CD14-positive monocyte (primary cell): ENCODE measurements at regions not wholly inside any gene's neighbourhood (a gene's known extent, or its start where the extent isn't known, plus 50 kb on each side); places are given as distances from the start of the nearest gene placed in this dataset.
A peak's percentile ranks its signal among the peaks of the same experiment; 100 is the strongest.

Experiments used
- DNase-seq, 3 donors: peaks; one replicate each; pipeline ENCODE4 v3.0.0-alpha.2; 2011 to 2022
- H2AFZ ChIP-seq: 2 replicates; pipeline ENCODE4 v1.6.0; 2012; ENCODE audit warnings: mild to moderate bottlenecking, low read depth, low read length, inconsistent platforms; ENCODE audit not compliant: insufficient read depth, poor library complexity, severe bottlenecking
- H3K27ac ChIP-seq, 2 donors: 1 replicate in 1 of 2; 2 replicates in 1 of 2; pipeline ENCODE4 v1.5.1; 2012 to 2013; ENCODE audit warnings: low read length in 2 of 2, control low read depth in 1 of 2, inconsistent platforms in 1 of 2, low read depth in 1 of 2, mild to moderate bottlenecking in 1 of 2
- H3K27me3 ChIP-seq, 2 donors: one replicate each; pipeline versions ENCODE4 v1.6.0 to v1.6.1; 2011 to 2013; ENCODE audit warnings: low read length in 2 of 2; ENCODE audit not compliant: control insufficient read depth in 2 of 2, insufficient read depth in 2 of 2
- H3K36me3 ChIP-seq, 2 donors: replicated peaks in 1 of 2; 1 replicate in 1 of 2; 2 replicates in 1 of 2; pipeline versions ENCODE4 v1.5.1 to v1.6.1; 2012 to 2013; ENCODE audit warnings: low read length in 2 of 2, control low read depth in 1 of 2, inconsistent platforms in 1 of 2, mild to moderate bottlenecking in 1 of 2; ENCODE audit not compliant: insufficient read depth in 2 of 2, control insufficient read depth in 1 of 2
- H3K4me1 ChIP-seq, 2 donors: 1 replicate in 1 of 2; 2 replicates in 1 of 2; pipeline versions ENCODE4 v1.5.1 to v1.6.1; 2012 to 2013; ENCODE audit warnings: low read length in 2 of 2, control low read depth in 1 of 2, inconsistent platforms in 1 of 2, mild to moderate bottlenecking in 1 of 2, moderate library complexity in 1 of 2; ENCODE audit not compliant: insufficient read depth in 2 of 2, control insufficient read depth in 1 of 2
- H3K4me2 ChIP-seq: replicated peaks from 2 replicates; pipeline ENCODE3; 2012; ENCODE audit warnings: low read length, moderate library complexity, mild to moderate bottlenecking; ENCODE audit not compliant: poor library complexity, severe bottlenecking; ENCODE audit errors: extremely low read depth
- H3K4me3 ChIP-seq, 3 experiments: fragments of 200-600 bp in 1 of 3; sonication (generic) in 1 of 3; replicated peaks in 1 of 3; 1 replicate in 2 of 3; 2 replicates in 1 of 3; pipeline ENCODE4 v1.5.1; 2011 to 2013; ENCODE audit warnings: low read length in 3 of 3, mild to moderate bottlenecking in 3 of 3, control low read depth in 2 of 3, low read depth in 2 of 3, inconsistent platforms in 1 of 3, moderate library complexity in 1 of 3
- H3K79me2 ChIP-seq: 2 replicates; pipeline ENCODE4 v1.6.0; 2012; ENCODE audit warnings: mild to moderate bottlenecking, control low read depth, inconsistent platforms, low read length, moderate library complexity; ENCODE audit not compliant: insufficient read depth
- H3K9ac ChIP-seq: 2 replicates; pipeline ENCODE4 v1.6.0; 2017; ENCODE audit warnings: low read length, mild to moderate bottlenecking; ENCODE audit not compliant: insufficient read depth, poor library complexity, severe bottlenecking
- H3K9me3 ChIP-seq, 2 donors: replicated peaks in 1 of 2; 1 replicate in 1 of 2; 2 replicates in 1 of 2; pipeline versions ENCODE4 v1.5.1 to v1.6.1; 2012 to 2013; ENCODE audit warnings: low read length in 2 of 2, control low read depth in 1 of 2; ENCODE audit not compliant: control insufficient read depth in 1 of 2, insufficient read depth in 1 of 2
- H4K20me1 ChIP-seq: 2 replicates; pipeline ENCODE4 v1.6.0; 2012; ENCODE audit warnings: mild to moderate bottlenecking, low read length, control low read depth, moderate library complexity; ENCODE audit not compliant: insufficient read depth
- H3K27ac Mint-ChIP-seq, 7 donors: one replicate each; pipeline ENCODE4 v1.8.0; 2020; ENCODE audit warnings: mild to moderate bottlenecking in 7 of 7, mixed read lengths in 7 of 7, moderate library complexity in 6 of 7, inconsistent platforms in 2 of 7
- H3K27me3 Mint-ChIP-seq, 3 donors: one replicate each; pipeline ENCODE4 v1.8.0; 2021 to 2022; ENCODE audit warnings: low read depth in 3 of 3, mild to moderate bottlenecking in 3 of 3, mixed read lengths in 3 of 3, moderate library complexity in 3 of 3, inconsistent platforms in 1 of 3
- H3K36me3 Mint-ChIP-seq, 2 donors: one replicate each; pipeline ENCODE4 v1.8.0; 2020; ENCODE audit warnings: mixed read lengths in 2 of 2, inconsistent platforms in 1 of 2, mild to moderate bottlenecking in 1 of 2
- H3K4me1 Mint-ChIP-seq: one replicate; pipeline ENCODE4 v1.8.0; 2020; ENCODE audit warnings: mild to moderate bottlenecking, mixed read lengths
- H3K4me3 Mint-ChIP-seq, 2 donors: one replicate each; pipeline ENCODE4 v1.8.0; 2020; ENCODE audit warnings: mild to moderate bottlenecking in 2 of 2, mixed read lengths in 2 of 2, moderate library complexity in 1 of 2
- H3K9me3 Mint-ChIP-seq, 7 donors: one replicate each; pipeline ENCODE4 v1.8.0; 2020 to 2022; ENCODE audit warnings: mixed read lengths in 7 of 7, mild to moderate bottlenecking in 6 of 7, moderate library complexity in 6 of 7, inconsistent platforms in 2 of 7
- CTCF ChIP-seq: fragments of 200-600 bp; IDR thresholded peaks from one replicate; pipeline ENCODE4 v1.8.0; 2022; ENCODE audit warnings: antibody characterized with exemption, mild to moderate bottlenecking
- WGBS: methylation state at CpG from one replicate; pipeline ENCODE4 v1.1.5; 2013; ENCODE audit warnings: missing lambda C conversion rate; ENCODE audit not compliant: insufficient coverage; 5-methylcytosine and 5-hydroxymethylcytosine counted together
- intact Hi-C, 2 donors: fragments of 100-400 bp; cut with micrococcal nuclease; formaldehyde crosslinking; loops; one replicate each; pipeline versions ENCODE4 v1.15.0 to v1.15.1; 2023

DNA sequence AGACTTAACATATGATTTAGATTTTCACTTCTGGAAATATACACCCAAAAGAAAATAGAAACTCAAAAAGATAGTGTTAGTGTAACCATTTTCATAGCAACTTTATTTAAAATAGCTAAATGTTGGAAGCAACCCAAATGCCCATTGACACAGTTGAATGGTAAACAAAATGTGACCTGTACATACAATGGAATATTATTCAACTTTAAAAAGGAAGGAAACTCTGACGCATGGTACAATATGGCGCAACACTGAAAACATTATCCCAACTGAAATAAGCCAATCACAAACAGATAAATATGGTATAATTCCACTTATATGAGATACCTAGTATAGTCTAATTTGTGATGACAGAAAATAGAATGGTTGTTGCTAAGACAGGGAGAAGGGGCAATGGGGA, 1456.1 kb upstream of the MIR17HG start:
- no peaks in the 10 kb centered on the region for H3K9me3 ChIP-seq
- DNase-seq: no peak
- peaks cover 2 to 12% (median 6%) of the 10 kb centered on the region in 7 donors for H3K9me3 Mint-ChIP-seq
- no CpG with 5 or more reads among the region's 2 CpGs for WGBS
- H2AFZ ChIP-seq: no peak overlapping the region
- H3K27ac ChIP-seq: no peak overlapping the region
- H3K36me3 Mint-ChIP-seq: no peaks in the 10 kb centered on the region
- H3K4me1 Mint-ChIP-seq: no peaks in the 10 kb centered on the region
- no peaks in the 10 kb centered on the region for H4K20me1 ChIP-seq
- intact Hi-C loops: no loop called here
- no peak for TF ChIP-seq CTCF
- no peaks in the 10 kb centered on the region for H3K4me1 ChIP-seq
- no peaks in the 10 kb centered on the region for H3K27me3 ChIP-seq
- no peak overlapping the region for H3K4me3 Mint-ChIP-seq
- H3K27me3 Mint-ChIP-seq: peaks cover 0 to 2% (median 0%) of the 10 kb centered on the region in 3 donors
- H3K27ac Mint-ChIP-seq: no peak overlapping the region
- H3K9ac ChIP-seq: no peak overlapping the region
- no peaks in the 10 kb centered on the region for H3K36me3 ChIP-seq
- no peak overlapping the region for H3K4me2 ChIP-seq
- H3K79me2 ChIP-seq: no peaks in the 10 kb centered on the region
- H3K4me3 ChIP-seq: no peak overlapping the region

DNA sequence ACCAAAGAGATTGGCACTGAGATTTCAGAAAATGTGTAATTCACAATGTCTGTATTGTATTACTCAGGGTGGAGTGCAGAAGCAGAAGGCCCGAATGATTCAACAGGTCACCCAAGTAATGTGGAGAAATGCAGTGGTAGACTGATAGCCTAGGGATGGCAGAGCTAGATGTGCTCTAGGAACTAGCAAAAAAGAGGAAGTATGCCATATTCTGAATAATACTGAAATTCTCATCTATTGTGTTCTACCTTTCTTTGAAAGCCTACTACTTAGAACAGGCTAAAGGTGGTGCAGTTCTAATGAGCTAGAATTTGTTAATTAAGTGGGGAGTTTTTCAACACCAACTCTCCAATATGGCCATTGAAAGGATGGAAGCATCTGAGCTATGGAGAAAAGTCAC, 1449.8 kb upstream of the MIR17HG start:
- WGBS: no CpG with 5 or more reads among the region's 1 CpG
- peak overlapping the region in 1 of 7 donors; percentile 68 for H3K27ac Mint-ChIP-seq
- no peaks in the 10 kb centered on the region for H3K4me1 Mint-ChIP-seq

More for the DNA sequence above, 1449.8 kb upstream of the MIR17HG start:
- Mint-ChIP-seq H3K4me3 (no peak overlapping the region), H3K36me3 (no peaks in the 10 kb centered on the region), H3K27me3 (peaks cover 0 to 2% (median 0%) of the 10 kb centered on the region in 3 donors), H3K9me3 (peaks cover 0 to 5% (median 2%) of the 10 kb centered on the region in 7 donors)
- Histone ChIP-seq H3K4me1 (no peaks in the 10 kb centered on the region), H3K27me3 (no peaks in the 10 kb centered on the region), H3K27ac (no peak overlapping the region), H3K4me2 (no peak overlapping the region), H3K79me2 (no peaks in the 10 kb centered on the region), H3K4me3 (no peak overlapping the region), H3K36me3 (no peaks in the 10 kb centered on the region), H4K20me1 (no peaks in the 10 kb centered on the region), H3K9ac (no peak overlapping the region), H3K9me3 (no peaks in the 10 kb centered on the region), H2AFZ (no peak overlapping the region)
- TF ChIP-seq CTCF: no peak
- intact Hi-C loops: no loop called here
- no peak for DNase-seq
